ENCODE measurements at regions not wholly inside any gene's neighbourhood (a gene's known extent, or its start where the extent isn't known, plus 50 kb on each side); places are given as distances from the start of the nearest gene placed in this dataset.

- no peak for TF ChIP-seq CTCF (IDR thresholded peaks at IDR 0.05)
These were observed 50.4 kb upstream of the NKX2-2 start for GRCh38 chr20:21564127-21564773.
